ENCODE measurements at regions not wholly inside any gene's neighbourhood (a gene's known extent, or its start where the extent isn't known, plus 50 kb on each side); places are given as distances from the start of the nearest gene placed in this dataset.

- no peak overlapping the region for H3K9ac ChIP-seq (ENCODE audit: low read length)
- TF ChIP-seq, protein P1, sequence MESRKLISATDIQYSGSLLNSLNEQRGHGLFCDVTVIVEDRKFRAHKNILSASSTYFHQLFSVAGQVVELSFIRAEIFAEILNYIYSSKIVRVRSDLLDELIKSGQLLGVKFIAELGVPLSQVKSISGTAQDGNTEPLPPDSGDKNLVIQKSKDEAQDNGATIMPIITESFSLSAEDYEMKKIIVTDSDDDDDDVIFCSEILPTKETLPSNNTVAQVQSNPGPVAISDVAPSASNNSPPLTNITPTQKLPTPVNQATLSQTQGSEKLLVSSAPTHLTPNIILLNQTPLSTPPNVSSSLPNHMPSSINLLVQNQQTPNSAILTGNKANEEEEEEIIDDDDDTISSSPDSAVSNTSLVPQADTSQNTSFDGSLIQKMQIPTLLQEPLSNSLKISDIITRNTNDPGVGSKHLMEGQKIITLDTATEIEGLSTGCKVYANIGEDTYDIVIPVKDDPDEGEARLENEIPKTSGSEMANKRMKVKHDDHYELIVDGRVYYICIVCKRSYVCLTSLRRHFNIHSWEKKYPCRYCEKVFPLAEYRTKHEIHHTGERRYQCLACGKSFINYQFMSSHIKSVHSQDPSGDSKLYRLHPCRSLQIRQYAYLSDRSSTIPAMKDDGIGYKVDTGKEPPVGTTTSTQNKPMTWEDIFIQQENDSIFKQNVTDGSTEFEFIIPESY (IDR thresholded peaks at IDR 0.05; ENCODE audit: extremely low read depth, insufficient replicate concordance, low read length) = no peak
- no peak for TF ChIP-seq MAX (IDR thresholded peaks at IDR 0.05)
- TF ChIP-seq ATF3 (IDR thresholded peaks at IDR 0.05) = no peak
- no peak for TF ChIP-seq POLR2AphosphoS5 (IDR thresholded peaks at IDR 0.05; ENCODE audit: low read depth, low read length)
- TF ChIP-seq SRF (IDR thresholded peaks at IDR 0.05; ENCODE audit: low read depth) = no peak
- TF ChIP-seq EGR1 (IDR thresholded peaks at IDR 0.05; ENCODE audit: low read depth) = no peak
- TF ChIP-seq CBX3 (IDR thresholded peaks at IDR 0.05; ENCODE audit: low read depth) = no peak
- no peak for TF ChIP-seq REST (IDR thresholded peaks at IDR 0.05; ENCODE audit: low read depth)
- no peak for TF ChIP-seq SIN3A (IDR thresholded peaks at IDR 0.05; ENCODE audit: low read depth)
- no peak for TF ChIP-seq EZH2 (IDR thresholded peaks at IDR 0.05)
- TF ChIP-seq ELF1 (IDR thresholded peaks at IDR 0.05; ENCODE audit: borderline replicate concordance, low read depth) = no peak
- no peak for TF ChIP-seq CEBPB (IDR thresholded peaks at IDR 0.05; ENCODE audit: low read depth)
- TF ChIP-seq TCF7L2 (IDR thresholded peaks at IDR 0.05; ENCODE audit: borderline replicate concordance, extremely low read depth, insufficient read depth, insufficient read length) = no peak
- H3K27ac ChIP-seq (ENCODE audit: low read depth, low read length) = no peak overlapping the region
- no peak overlapping the region for H3K4me3 ChIP-seq (replicated peaks in 1 of 2; ENCODE audit: low read depth in 1 of 2, low read length in 2 of 2)
- no peak overlapping the region for H2AFZ ChIP-seq (ENCODE audit: low read depth, low read length, poor library complexity, severe bottlenecking)
- no peaks in the 10 kb centered on the region for H3K27me3 ChIP-seq (ENCODE audit: insufficient read depth, low read length)
- no peaks in the 10 kb centered on the region for H3K9me2 ChIP-seq (ENCODE audit: insufficient read depth)
- DNase-seq (ENCODE audit: low read depth, low spot score) (no peak), ATAC-seq (no peak)
- H3K4me2 ChIP-seq (ENCODE audit: low read length) = no peak overlapping the region
- peaks cover 0 to 3% of the 10 kb centered on the region in 2 experiments; a peak in 1 of 4 replicates for H3K9me3 ChIP-seq (ENCODE audit: control insufficient read depth in 1 of 2, insufficient read depth in 1 of 2, low read depth in 1 of 2, low read length in 2 of 2)
- no peaks in the 10 kb centered on the region for H4K20me1 ChIP-seq (ENCODE audit: insufficient read depth)
- H3K79me2 ChIP-seq (ENCODE audit: insufficient read depth, low read length) = no peaks in the 10 kb centered on the region
- intact Hi-C loops (cut with micrococcal nuclease) = no loop called here
- ChIA-PET CTCF (no interaction called here), POLR2A (no interaction called here), RAD21 (ENCODE audit: low non-redundant PET in 1 of 2, low total read pairs in 2 of 2, uncharacterized antibody in 2 of 2, unreplicated experiment in 2 of 2) (no interaction called here)
- BruUV-seq (replicated peaks) = no TSS peak
- no peaks in the 10 kb centered on the region for H3K4me1 ChIP-seq (ENCODE audit: control insufficient read depth in 1 of 2, insufficient read depth in 2 of 2, low read length in 2 of 2)
- H3K36me3 ChIP-seq (ENCODE audit: control insufficient read depth in 1 of 2, insufficient read depth in 2 of 2, low read length in 2 of 2) = no peaks in the 10 kb centered on the region
These were observed 78.4 kb upstream of the RORA start for GRCh38 chr15:61307474-61307873.
